CD14-positive monocyte (primary cell): ENCODE measurements at regions not wholly inside any gene's neighbourhood (a gene's known extent, or its start where the extent isn't known, plus 50 kb on each side); places are given as distances from the start of the nearest gene placed in this dataset.

Source experiments
- DNase-seq, 3 donors: peaks; one replicate each; pipeline ENCODE4 v3.0.0-alpha.2; 2011 to 2022
- H2AFZ ChIP-seq: 2 replicates; pipeline ENCODE4 v1.6.0; 2012; ENCODE audit warnings: mild to moderate bottlenecking, low read depth, low read length, inconsistent platforms; ENCODE audit not compliant: insufficient read depth, poor library complexity, severe bottlenecking
- H3K27ac ChIP-seq, 2 donors: 1 replicate in 1 of 2; 2 replicates in 1 of 2; pipeline ENCODE4 v1.5.1; 2012 to 2013; ENCODE audit warnings: low read length in 2 of 2, control low read depth in 1 of 2, inconsistent platforms in 1 of 2, low read depth in 1 of 2, mild to moderate bottlenecking in 1 of 2
- H3K27me3 ChIP-seq, 2 donors: one replicate each; pipeline versions ENCODE4 v1.6.0 to v1.6.1; 2011 to 2013; ENCODE audit warnings: low read length in 2 of 2; ENCODE audit not compliant: control insufficient read depth in 2 of 2, insufficient read depth in 2 of 2
- H3K36me3 ChIP-seq, 2 donors: replicated peaks in 1 of 2; 1 replicate in 1 of 2; 2 replicates in 1 of 2; pipeline versions ENCODE4 v1.5.1 to v1.6.1; 2012 to 2013; ENCODE audit warnings: low read length in 2 of 2, control low read depth in 1 of 2, inconsistent platforms in 1 of 2, mild to moderate bottlenecking in 1 of 2; ENCODE audit not compliant: insufficient read depth in 2 of 2, control insufficient read depth in 1 of 2
- H3K4me1 ChIP-seq, 2 donors: 1 replicate in 1 of 2; 2 replicates in 1 of 2; pipeline versions ENCODE4 v1.5.1 to v1.6.1; 2012 to 2013; ENCODE audit warnings: low read length in 2 of 2, control low read depth in 1 of 2, inconsistent platforms in 1 of 2, mild to moderate bottlenecking in 1 of 2, moderate library complexity in 1 of 2; ENCODE audit not compliant: insufficient read depth in 2 of 2, control insufficient read depth in 1 of 2
- H3K4me2 ChIP-seq: replicated peaks from 2 replicates; pipeline ENCODE3; 2012; ENCODE audit warnings: low read length, moderate library complexity, mild to moderate bottlenecking; ENCODE audit not compliant: poor library complexity, severe bottlenecking; ENCODE audit errors: extremely low read depth
- H3K4me3 ChIP-seq, 3 experiments: fragments of 200-600 bp in 1 of 3; sonication (generic) in 1 of 3; replicated peaks in 1 of 3; 1 replicate in 2 of 3; 2 replicates in 1 of 3; pipeline ENCODE4 v1.5.1; 2011 to 2013; ENCODE audit warnings: low read length in 3 of 3, mild to moderate bottlenecking in 3 of 3, control low read depth in 2 of 3, low read depth in 2 of 3, inconsistent platforms in 1 of 3, moderate library complexity in 1 of 3
- H3K79me2 ChIP-seq: 2 replicates; pipeline ENCODE4 v1.6.0; 2012; ENCODE audit warnings: mild to moderate bottlenecking, control low read depth, inconsistent platforms, low read length, moderate library complexity; ENCODE audit not compliant: insufficient read depth
- H3K9ac ChIP-seq: 2 replicates; pipeline ENCODE4 v1.6.0; 2017; ENCODE audit warnings: low read length, mild to moderate bottlenecking; ENCODE audit not compliant: insufficient read depth, poor library complexity, severe bottlenecking
- H3K9me3 ChIP-seq, 2 donors: replicated peaks in 1 of 2; 1 replicate in 1 of 2; 2 replicates in 1 of 2; pipeline versions ENCODE4 v1.5.1 to v1.6.1; 2012 to 2013; ENCODE audit warnings: low read length in 2 of 2, control low read depth in 1 of 2; ENCODE audit not compliant: control insufficient read depth in 1 of 2, insufficient read depth in 1 of 2
- H4K20me1 ChIP-seq: 2 replicates; pipeline ENCODE4 v1.6.0; 2012; ENCODE audit warnings: mild to moderate bottlenecking, low read length, control low read depth, moderate library complexity; ENCODE audit not compliant: insufficient read depth
- H3K27ac Mint-ChIP-seq, 7 donors: one replicate each; pipeline ENCODE4 v1.8.0; 2020; ENCODE audit warnings: mild to moderate bottlenecking in 7 of 7, mixed read lengths in 7 of 7, moderate library complexity in 6 of 7, inconsistent platforms in 2 of 7
- H3K27me3 Mint-ChIP-seq, 3 donors: one replicate each; pipeline ENCODE4 v1.8.0; 2021 to 2022; ENCODE audit warnings: low read depth in 3 of 3, mild to moderate bottlenecking in 3 of 3, mixed read lengths in 3 of 3, moderate library complexity in 3 of 3, inconsistent platforms in 1 of 3
- H3K36me3 Mint-ChIP-seq, 2 donors: one replicate each; pipeline ENCODE4 v1.8.0; 2020; ENCODE audit warnings: mixed read lengths in 2 of 2, inconsistent platforms in 1 of 2, mild to moderate bottlenecking in 1 of 2
- H3K4me1 Mint-ChIP-seq: one replicate; pipeline ENCODE4 v1.8.0; 2020; ENCODE audit warnings: mild to moderate bottlenecking, mixed read lengths
- H3K4me3 Mint-ChIP-seq, 2 donors: one replicate each; pipeline ENCODE4 v1.8.0; 2020; ENCODE audit warnings: mild to moderate bottlenecking in 2 of 2, mixed read lengths in 2 of 2, moderate library complexity in 1 of 2
- H3K9me3 Mint-ChIP-seq, 7 donors: one replicate each; pipeline ENCODE4 v1.8.0; 2020 to 2022; ENCODE audit warnings: mixed read lengths in 7 of 7, mild to moderate bottlenecking in 6 of 7, moderate library complexity in 6 of 7, inconsistent platforms in 2 of 7
- WGBS: methylation state at CpG from one replicate; pipeline ENCODE4 v1.1.5; 2013; ENCODE audit warnings: missing lambda C conversion rate; ENCODE audit not compliant: insufficient coverage; 5-methylcytosine and 5-hydroxymethylcytosine counted together
- intact Hi-C, 2 donors: fragments of 100-400 bp; cut with micrococcal nuclease; formaldehyde crosslinking; loops; one replicate each; pipeline versions ENCODE4 v1.15.0 to v1.15.1; 2023
- TF ChIP-seq, protein P1 (sequence below): fragments of 200-600 bp; IDR thresholded peaks from one replicate; pipeline ENCODE4 v1.8.0; 2022; ENCODE audit warnings: antibody characterized with exemption, mild to moderate bottlenecking

DNA sequence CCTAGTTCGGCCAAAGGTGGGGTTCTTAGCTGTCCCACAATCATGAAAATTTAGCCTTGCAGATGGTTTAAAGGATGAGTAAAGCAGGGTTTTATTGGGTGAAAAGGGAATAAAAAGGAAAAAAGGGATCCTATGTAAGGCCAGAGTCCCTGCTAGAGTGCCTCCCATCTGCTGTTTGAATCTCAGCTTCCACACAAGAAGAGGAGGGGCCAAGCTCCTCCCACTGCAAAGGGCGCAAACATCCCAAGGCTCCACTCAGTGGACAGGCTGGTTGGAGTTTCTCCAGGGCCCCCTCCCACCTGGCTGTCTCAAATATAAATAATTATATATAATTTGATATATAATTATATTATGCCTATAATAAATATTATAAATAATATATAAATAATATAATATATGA, 1272.1 kb upstream of the PCDH20 start:
- DNase-seq: no peak
- Mint-ChIP-seq H3K36me3 (no peaks in the 10 kb centered on the region), H3K27ac (no peak overlapping the region), H3K9me3 (peaks cover 0 to 3% (median 0%) of the 10 kb centered on the region in 7 donors), H3K4me3 (no peak overlapping the region), H3K27me3 (no peaks in the 10 kb centered on the region), H3K4me1 (no peaks in the 10 kb centered on the region)
- Histone ChIP-seq H3K4me1 (no peaks in the 10 kb centered on the region), H3K79me2 (no peaks in the 10 kb centered on the region), H3K9me3 (peaks cover 0 to 1% of the 10 kb centered on the region in 2 donors), H4K20me1 (no peaks in the 10 kb centered on the region), H3K9ac (no peak overlapping the region), H3K4me3 (no peak overlapping the region), H3K4me2 (no peak overlapping the region), H2AFZ (no peak overlapping the region), H3K27me3 (no peaks in the 10 kb centered on the region), H3K27ac (no peak overlapping the region), H3K36me3 (no peaks in the 10 kb centered on the region)
- intact Hi-C loops: no loop called here
- TF ChIP-seq, protein P1, sequence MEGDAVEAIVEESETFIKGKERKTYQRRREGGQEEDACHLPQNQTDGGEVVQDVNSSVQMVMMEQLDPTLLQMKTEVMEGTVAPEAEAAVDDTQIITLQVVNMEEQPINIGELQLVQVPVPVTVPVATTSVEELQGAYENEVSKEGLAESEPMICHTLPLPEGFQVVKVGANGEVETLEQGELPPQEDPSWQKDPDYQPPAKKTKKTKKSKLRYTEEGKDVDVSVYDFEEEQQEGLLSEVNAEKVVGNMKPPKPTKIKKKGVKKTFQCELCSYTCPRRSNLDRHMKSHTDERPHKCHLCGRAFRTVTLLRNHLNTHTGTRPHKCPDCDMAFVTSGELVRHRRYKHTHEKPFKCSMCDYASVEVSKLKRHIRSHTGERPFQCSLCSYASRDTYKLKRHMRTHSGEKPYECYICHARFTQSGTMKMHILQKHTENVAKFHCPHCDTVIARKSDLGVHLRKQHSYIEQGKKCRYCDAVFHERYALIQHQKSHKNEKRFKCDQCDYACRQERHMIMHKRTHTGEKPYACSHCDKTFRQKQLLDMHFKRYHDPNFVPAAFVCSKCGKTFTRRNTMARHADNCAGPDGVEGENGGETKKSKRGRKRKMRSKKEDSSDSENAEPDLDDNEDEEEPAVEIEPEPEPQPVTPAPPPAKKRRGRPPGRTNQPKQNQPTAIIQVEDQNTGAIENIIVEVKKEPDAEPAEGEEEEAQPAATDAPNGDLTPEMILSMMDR: no peak
- WGBS: no CpG with 5 or more reads among the region's 2 CpGs

DNA sequence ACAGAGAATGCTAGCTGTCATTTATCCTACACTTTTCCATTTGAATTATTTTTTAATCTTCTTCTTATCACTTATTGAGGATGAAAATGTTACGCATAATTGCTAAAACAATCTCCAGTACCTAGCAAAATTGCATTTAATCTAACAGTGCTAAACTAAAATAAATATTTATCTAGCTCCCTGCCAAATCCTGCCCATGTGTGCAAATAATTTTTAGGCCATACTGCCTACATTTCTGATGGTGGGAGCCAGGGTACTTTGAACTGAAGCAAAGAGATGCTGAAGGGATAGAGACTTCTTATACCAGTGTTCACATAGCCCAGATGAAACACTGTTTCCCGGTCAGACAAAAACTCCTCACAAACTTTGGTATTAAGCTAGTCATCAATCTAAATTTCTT, 1268.7 kb upstream of the PCDH20 start:
- intact Hi-C loops: no loop called here

More for the DNA sequence above, 1268.7 kb upstream of the PCDH20 start:
- Histone ChIP-seq H3K4me2 (no peak overlapping the region), H4K20me1 (no peaks in the 10 kb centered on the region), H3K4me1 (no peaks in the 10 kb centered on the region), H3K27ac (no peak overlapping the region), H3K9ac (no peak overlapping the region), H2AFZ (no peak overlapping the region), H3K79me2 (no peaks in the 10 kb centered on the region), H3K27me3 (no peaks in the 10 kb centered on the region), H3K36me3 (no peaks in the 10 kb centered on the region), H3K9me3 (no peaks in the 10 kb centered on the region), H3K4me3 (no peak overlapping the region)
- no peaks in the 10 kb centered on the region for H3K36me3 Mint-ChIP-seq
- H3K27me3 Mint-ChIP-seq: peaks cover 0 to 1% (median 0%) of the 10 kb centered on the region in 3 donors
- no peak overlapping the region for H3K4me3 Mint-ChIP-seq
- TF ChIP-seq, protein P1: no peak
- peaks cover 0 to 5% (median 0%) of the 10 kb centered on the region in 7 donors for H3K9me3 Mint-ChIP-seq
- no peaks in the 10 kb centered on the region for H3K4me1 Mint-ChIP-seq
- no peak overlapping the region for H3K27ac Mint-ChIP-seq
- DNase-seq: no peak
- no CpG with 5 or more reads among the region's 2 CpGs for WGBS
